ENCODE measurements at regions not wholly inside any gene's neighbourhood (a gene's known extent, or its start where the extent isn't known, plus 50 kb on each side); places are given as distances from the start of the nearest gene placed in this dataset.

GRCh38 chr5:92775711-92776615 is 805.1 kb downstream of the NR2F1-AS1 start:
- Histone ChIP-seq H3K9me3 (no peaks in the 10 kb centered on the region), H3K4me1 (ENCODE audit: low read depth) (no peaks in the 10 kb centered on the region), H3K36me3 (ENCODE audit: low read depth) (no peaks in the 10 kb centered on the region), H3K4me3 (no peak overlapping the region)
- TF ChIP-seq CTCF (IDR thresholded peaks at IDR 0.05): no peak
- DNase-seq: no peak
- no peak for ATAC-seq
- intact Hi-C loops (cut with DNase I, micrococcal nuclease): no loop called here

GRCh38 chr5:92769978-92770377 is 811.0 kb downstream of the NR2F1-AS1 start:
- TF ChIP-seq CTCF (IDR thresholded peaks at IDR 0.05): no peak
- Histone ChIP-seq H3K4me1 (ENCODE audit: low read depth) (no peaks in the 10 kb centered on the region), H3K36me3 (ENCODE audit: low read depth) (no peaks in the 10 kb centered on the region), H3K9me3 (no peaks in the 10 kb centered on the region), H3K4me3 (no peak overlapping the region)
- intact Hi-C loops (cut with DNase I, micrococcal nuclease): no loop called here
- DNase-seq (no peak), ATAC-seq (no peak)

GRCh38 chr5:92761585-92761984 is 819.4 kb downstream of the NR2F1-AS1 start:
- DNase-seq: no peak
- no peak for TF ChIP-seq CTCF (IDR thresholded peaks at IDR 0.05)
- Histone ChIP-seq H3K4me3 (no peak overlapping the region), H3K9me3 (no peaks in the 10 kb centered on the region), H3K36me3 (ENCODE audit: low read depth) (no peaks in the 10 kb centered on the region), H3K4me1 (ENCODE audit: low read depth) (no peaks in the 10 kb centered on the region)
- intact Hi-C loops (cut with DNase I, micrococcal nuclease): no loop called here
- no peak for ATAC-seq

- H3K4me1 ChIP-seq (ENCODE audit: low read depth): no peaks in the 10 kb centered on the region
- TF ChIP-seq CTCF (IDR thresholded peaks at IDR 0.05): no peak
- intact Hi-C loops (cut with DNase I, micrococcal nuclease): no loop called here
- no peaks in the 10 kb centered on the region for H3K9me3 ChIP-seq
- H3K4me3 ChIP-seq: no peak overlapping the region
- no peaks in the 10 kb centered on the region for H3K36me3 ChIP-seq (ENCODE audit: low read depth)
- ATAC-seq (no peak), DNase-seq (no peak)
Observed at GRCh38 chr5:92760550-92760949, 820.5 kb downstream of the NR2F1-AS1 start.

- Histone ChIP-seq H3K4me3 (no peak overlapping the region), H3K9me3 (no peaks in the 10 kb centered on the region), H3K36me3 (ENCODE audit: low read depth) (no peaks in the 10 kb centered on the region), H3K4me1 (ENCODE audit: low read depth) (no peaks in the 10 kb centered on the region)
- intact Hi-C loops (cut with DNase I, micrococcal nuclease): no loop called here
- DNase-seq (no peak), ATAC-seq (no peak)
- TF ChIP-seq CTCF (IDR thresholded peaks at IDR 0.05): no peak
Observed at GRCh38 chr5:92758552-92758951, 822.5 kb downstream of the NR2F1-AS1 start.

Data from mucosa of descending colon (tissue), 3 donors.